HepG2 (cell line): ENCODE measurements at regions not wholly inside any gene's neighbourhood (a gene's known extent, or its start where the extent isn't known, plus 50 kb on each side); places are given as distances from the start of the nearest gene placed in this dataset.

Source experiments
- ATAC-seq: fragments of 200-7000 bp; cut with Tn5 transposase; 3 replicates; pipeline ENCODE4 v1.9.1; 2020; ENCODE audit warnings: mild to moderate bottlenecking, moderate library complexity
- BruUV-seq: library from RNA; stranded (reverse); fragments of 400-500 nt; replicated peaks from 2 replicates; lab custom pipeline; 2021; lab: Mats Ljungman, UMichigan
- CTCF ChIA-PET: fragments of 300-600 bp; formaldehyde crosslinking; extraction: SDS; loops from one replicate; lab custom pipeline; 2021; ENCODE audit warnings: low total read pairs, inconsistent platforms, low intra/inter-chr PET ratio; lab: Yijun Ruan, JAX
- POLR2A ChIA-PET: fragments of 350-600 bp; sonication (Branson Sonifier 250); formaldehyde crosslinking; loops from one replicate; lab custom pipeline; 2020; ENCODE audit warnings: antibody characterized with exemption, inconsistent platforms; lab: Yijun Ruan, JAX
- DNase-seq: peaks from one replicate; pipeline ENCODE4 v3.0.0-alpha.2; 2015; ENCODE audit warnings: low spot score
- FAIRE-seq: peaks from 3 replicates; lab custom pipeline; 2011; peaks lifted over from hg19 to GRCh38; lab: Jason Lieb, UNC
- H2AFZ ChIP-seq: one replicate; pipeline ENCODE4 v1.6.1; 2011; ENCODE audit warnings: low read length, inconsistent platforms
- H3K27ac ChIP-seq: fragments of 300-600 bp; 3 replicates; pipeline ENCODE4 v1.8.0; 2011; ENCODE audit warnings: mixed run types, mild to moderate bottlenecking, mixed read lengths, low read length, inconsistent platforms; ENCODE audit not compliant: insufficient read depth; ENCODE audit errors: extremely low read length
- H3K27me3 ChIP-seq, 2 experiments: fragments of 200-600 bp in 1 of 2; 2 replicates in 1 of 2; 3 replicates in 1 of 2; pipeline versions ENCODE4 v1.6.0 to v1.8.0; 2011; ENCODE audit warnings: low read length in 2 of 2, mild to moderate bottlenecking in 2 of 2, moderate library complexity in 2 of 2, inconsistent platforms in 1 of 2; ENCODE audit not compliant: insufficient read depth in 2 of 2, control insufficient read depth in 1 of 2
- H3K36me3 ChIP-seq, 2 experiments: fragments of 200-600 bp in 1 of 2; replicated peaks in 1 of 2; 2 replicates in 1 of 2; 3 replicates in 1 of 2; pipeline versions ENCODE4 v1.5.1 to v1.8.0; 2011; ENCODE audit warnings: low read length in 2 of 2, inconsistent platforms in 1 of 2; ENCODE audit not compliant: insufficient read depth in 2 of 2, control insufficient read depth in 1 of 2
- H3K4me1 ChIP-seq: 2 replicates; pipeline ENCODE4 v1.5.1; 2012; ENCODE audit warnings: low read length, inconsistent platforms; ENCODE audit not compliant: insufficient read depth
- H3K4me2 ChIP-seq: 2 replicates; pipeline ENCODE4 v1.6.0; 2011; ENCODE audit warnings: low read depth, low read length, inconsistent platforms
- H3K4me3 ChIP-seq, 3 experiments: fragments of 200-600 bp in 1 of 3; sonication (generic), shearing (Covaris generic) in 1 of 3; replicated peaks in 1 of 3; 2 replicates each; pipeline ENCODE4 v1.5.1; 2011 to 2016; ENCODE audit warnings: low read length in 3 of 3, inconsistent platforms in 2 of 3, low read depth in 2 of 3, mild to moderate bottlenecking in 2 of 3, control low read depth in 1 of 3, mixed read lengths in 1 of 3; ENCODE audit not compliant: insufficient read depth in 1 of 3
- H3K79me2 ChIP-seq: one replicate; pipeline ENCODE4 v1.6.1; 2011; ENCODE audit warnings: low read length, inconsistent platforms; ENCODE audit not compliant: insufficient read depth
- H3K9ac ChIP-seq: 2 replicates; pipeline ENCODE4 v1.6.0; 2011; ENCODE audit warnings: mild to moderate bottlenecking, low read depth, low read length, inconsistent platforms; ENCODE audit not compliant: insufficient read depth
- H3K9me3 ChIP-seq: 2 replicates; pipeline ENCODE4 v1.5.1; 2012; ENCODE audit warnings: mild to moderate bottlenecking, low read length
- H4K20me1 ChIP-seq: 2 replicates; pipeline ENCODE4 v1.6.0; 2011; ENCODE audit warnings: inconsistent platforms, mild to moderate bottlenecking, low read length, moderate library complexity; ENCODE audit not compliant: insufficient read depth
- ATF3 ChIP-seq: sonication (generic); formaldehyde crosslinking; IDR thresholded peaks from 2 replicates; pipeline ENCODE4 v1.4.0; 2020; ENCODE audit warnings: missing genetic modification reagents
- ATF7 ChIP-seq, 2 experiments: fragments of 450-650 bp in 1 of 2; sonication (generic) in 1 of 2; formaldehyde crosslinking in 1 of 2; IDR thresholded peaks; 2 replicates each; pipeline versions ENCODE4 v1.4.0 to v1.6.1; 2016 to 2020; ENCODE audit warnings: antibody characterized with exemption in 1 of 2, mild to moderate bottlenecking in 1 of 2, missing genetic modification reagents in 1 of 2
- GATAD2A ChIP-seq: IDR thresholded peaks from 2 replicates; pipeline ENCODE4 v1.6.1; 2016
- MLLT10 ChIP-seq: sonication (generic); formaldehyde crosslinking; IDR thresholded peaks from 2 replicates; pipeline ENCODE4 v1.4.0; 2020; ENCODE audit warnings: missing genetic modification reagents
- NR1H2 ChIP-seq: sonication (generic); formaldehyde crosslinking; IDR thresholded peaks from 2 replicates; pipeline ENCODE4 v1.8.1; 2022; ENCODE audit warnings: low read depth, missing genetic modification reagents, borderline replicate concordance
- TOE1 ChIP-seq: sonication (generic); formaldehyde crosslinking; IDR thresholded peaks from 2 replicates; pipeline ENCODE4 v1.4.0; 2020; ENCODE audit warnings: mild to moderate bottlenecking, missing genetic modification reagents
- ZNF260 ChIP-seq: sonication (generic); formaldehyde crosslinking; IDR thresholded peaks from 2 replicates; pipeline ENCODE4 v1.4.0; 2020; ENCODE audit warnings: missing genetic modification reagents, low read depth, mild to moderate bottlenecking, borderline replicate concordance
- ZNF335 ChIP-seq: sonication (generic); formaldehyde crosslinking; IDR thresholded peaks from 2 replicates; pipeline ENCODE4 v1.4.0; 2020; ENCODE audit warnings: missing genetic modification reagents
- ZNF543 ChIP-seq: sonication (generic); formaldehyde crosslinking; IDR thresholded peaks from 2 replicates; pipeline ENCODE4 v1.4.0; 2020; ENCODE audit warnings: mild to moderate bottlenecking, missing genetic modification reagents
- ZNF879 ChIP-seq: sonication (generic); formaldehyde crosslinking; IDR thresholded peaks from 2 replicates; pipeline ENCODE4 v1.8.1; 2023; ENCODE audit warnings: missing genetic modification reagents
- WGBS: methylation state at CpG from one replicate; pipeline ENCODE4 v1.1.6; 2017; ENCODE audit warnings: low lambda C conversion rate; 5-methylcytosine and 5-hydroxymethylcytosine counted together
- in situ Hi-C: cut with HindIII; loops from 2 replicates; pipeline ENCODE4 v1.10.0; 2017; ENCODE audit warnings: low pct_unique_long_range_greater_than_20kb; ENCODE audit not compliant: extremely low pct_ligation_motif_present
- intact Hi-C: fragments of 100-400 bp; cut with micrococcal nuclease; formaldehyde crosslinking; loops from one replicate; pipeline ENCODE4 v1.10.0; 2022; ENCODE audit not compliant: unreplicated experiment

- ATAC-seq (no peak), DNase-seq (no peak), FAIRE-seq (no peak)
- TF ChIP-seq ATF7 (IDR thresholded peaks at IDR 0.05) (no peak), ATF7 (CRISPR knock-in tag; IDR thresholded peaks at IDR 0.05) (no peak), GATAD2A (no peak), ZNF879 (CRISPR knock-in tag) (no peak), ZNF335 (CRISPR knock-in tag) (no peak), ZNF543 (no peak), NR1H2 (CRISPR knock-in tag) (no peak), TOE1 (CRISPR knock-in tag) (no peak), ATF3 (no peak), ZNF260 (CRISPR knock-in tag) (no peak), MLLT10 (CRISPR knock-in tag) (no peak)
- Histone ChIP-seq H3K9me3 (peaks cover 87% of the 10 kb centered on the region), H4K20me1 (no peaks in the 10 kb centered on the region), H3K9ac (no peak overlapping the region), H3K27me3 (no peaks in the 10 kb centered on the region), H3K4me2 (no peak overlapping the region), H2AFZ (no peak overlapping the region), H3K79me2 (no peaks in the 10 kb centered on the region), H3K4me3 (no peak overlapping the region), H3K4me1 (no peaks in the 10 kb centered on the region), H3K36me3 (no peaks in the 10 kb centered on the region), H3K27ac (no peak overlapping the region)
- WGBS, result 36% methylated on average over 13 of the region's 24 CpGs
- ChIA-PET POLR2A (no interaction called here), CTCF (no interaction called here)
- in situ Hi-C loops, result no loop called here
- intact Hi-C loops, result no loop called here
- no TSS peak for BruUV-seq
Measured at GRCh38 chr19:23512151-23512925, 117.1 kb upstream of the ZNF91 start.
